WTC11 (cell line): ENCODE measurements at regions not wholly inside any gene's neighbourhood (a gene's known extent, or its start where the extent isn't known, plus 50 kb on each side); places are given as distances from the start of the nearest gene placed in this dataset.

Experiments used
- ATF2 ChIP-seq: sonication (generic); formaldehyde crosslinking; IDR thresholded peaks from 2 replicates; pipeline ENCODE4 v1.8.1; 2022; ENCODE audit warnings: low read depth, missing genetic modification reagents, borderline replicate concordance
- CTCF ChIP-seq: fragments of 200-600 bp; IDR thresholded peaks from 2 replicates; pipeline ENCODE4 v1.8.0; 2022; ENCODE audit warnings: antibody characterized with exemption
- E2F5 ChIP-seq: sonication (generic); formaldehyde crosslinking; IDR thresholded peaks from 2 replicates; pipeline ENCODE4 v1.8.1; 2022; ENCODE audit warnings: mild to moderate bottlenecking, moderate library complexity, missing genetic modification reagents
- ESRRA ChIP-seq: sonication (generic); formaldehyde crosslinking; IDR thresholded peaks from 2 replicates; pipeline ENCODE4 v1.8.1; 2022; ENCODE audit warnings: mild to moderate bottlenecking, missing genetic modification reagents, borderline replicate concordance
- ETV6 ChIP-seq: sonication (generic); formaldehyde crosslinking; IDR thresholded peaks from 2 replicates; pipeline ENCODE4 v1.8.1; 2022; ENCODE audit warnings: mild to moderate bottlenecking, missing genetic modification reagents
- HMGA2 ChIP-seq: fragments of 250-450 bp; sonication (Bioruptor Pico); IDR thresholded peaks from 2 replicates; pipeline ENCODE4 v1.4.0; 2021; ENCODE audit warnings: mild to moderate bottlenecking, moderate library complexity
- MYBL2 ChIP-seq: sonication (generic); formaldehyde crosslinking; IDR thresholded peaks from 2 replicates; pipeline ENCODE4 v1.8.1; 2023; ENCODE audit warnings: mild to moderate bottlenecking, moderate library complexity, missing genetic modification reagents
- RELA ChIP-seq: sonication (generic); formaldehyde crosslinking; IDR thresholded peaks from 2 replicates; pipeline ENCODE4 v1.8.1; 2022; ENCODE audit warnings: missing genetic modification reagents, mild to moderate bottlenecking, borderline replicate concordance
- SOX15 ChIP-seq: fragments of 250-450 bp; sonication (Bioruptor Pico); IDR thresholded peaks from 2 replicates; pipeline ENCODE4 v1.9.0; 2021; ENCODE audit warnings: mild to moderate bottlenecking
- TEAD4 ChIP-seq: sonication (generic); formaldehyde crosslinking; IDR thresholded peaks from 2 replicates; pipeline ENCODE4 v1.8.0; 2022; ENCODE audit warnings: mild to moderate bottlenecking, missing genetic modification reagents
- TP53 ChIP-seq: sonication (generic); formaldehyde crosslinking; IDR thresholded peaks from 2 replicates; pipeline ENCODE4 v1.8.1; 2023; ENCODE audit warnings: mild to moderate bottlenecking, missing genetic modification reagents
- USF2 ChIP-seq: sonication (generic); formaldehyde crosslinking; IDR thresholded peaks from 2 replicates; pipeline ENCODE4 v1.8.1; 2023; ENCODE audit warnings: mild to moderate bottlenecking, missing genetic modification reagents, moderate library complexity
- ZNF263 ChIP-seq: sonication (generic); formaldehyde crosslinking; IDR thresholded peaks from 2 replicates; pipeline ENCODE4 v1.8.1; 2022; ENCODE audit warnings: low read depth, mild to moderate bottlenecking, moderate library complexity, missing genetic modification reagents
- ZNF281 ChIP-seq: sonication (generic); formaldehyde crosslinking; IDR thresholded peaks from 2 replicates; pipeline ENCODE4 v1.8.0; 2023; ENCODE audit warnings: mild to moderate bottlenecking, missing genetic modification reagents

GRCh38 chr3:115536171-115536570, 87.1 kb upstream of the GAP43 start:
- TF ChIP-seq ESRRA (CRISPR knock-in tag) (no peak), ZNF281 (CRISPR knock-in tag) (no peak), CTCF (no peak), TP53 (CRISPR knock-in tag) (no peak), MYBL2 (CRISPR knock-in tag) (no peak), ETV6 (no peak), USF2 (CRISPR knock-in tag) (no peak), SOX15 (CRISPR knock-in tag) (no peak), HMGA2 (no peak), ATF2 (CRISPR knock-in tag) (no peak), RELA (CRISPR knock-in tag) (no peak), ZNF263 (CRISPR knock-in tag) (no peak), TEAD4 (CRISPR knock-in tag) (no peak), E2F5 (CRISPR knock-in tag) (no peak)
